HG02943 (cell line): ENCODE measurements at regions not wholly inside any gene's neighbourhood (a gene's known extent, or its start where the extent isn't known, plus 50 kb on each side); places are given as distances from the start of the nearest gene placed in this dataset.

Source experiments
- ATAC-seq: cut with Tn5 transposase; IDR thresholded peaks from one replicate; pipeline ENCODE4 v1.9.1; 2021; ENCODE audit warnings: mild to moderate bottlenecking, low read depth, moderate library complexity; ENCODE audit not compliant: unreplicated experiment

DNA sequence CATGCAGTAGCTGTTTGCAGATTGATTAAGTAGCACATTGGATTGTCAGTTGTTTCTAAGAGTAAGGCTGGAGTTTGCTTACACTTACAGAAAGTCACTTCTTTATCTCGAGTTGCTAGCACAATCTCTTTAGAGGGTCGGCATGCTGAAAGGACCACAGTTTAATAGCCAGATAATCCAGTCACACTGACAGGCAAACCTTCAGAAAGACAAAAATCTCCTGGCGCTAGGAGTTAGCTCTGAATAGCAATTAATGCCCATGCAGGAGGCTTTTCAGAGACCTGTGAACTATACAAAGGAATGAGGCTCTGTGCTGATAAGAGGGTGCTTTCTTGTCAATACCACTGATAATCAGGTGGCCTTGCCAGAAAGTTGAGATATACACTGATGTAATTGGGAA is 1043.0 kb downstream of the AACS start:
- no peak for ATAC-seq

DNA sequence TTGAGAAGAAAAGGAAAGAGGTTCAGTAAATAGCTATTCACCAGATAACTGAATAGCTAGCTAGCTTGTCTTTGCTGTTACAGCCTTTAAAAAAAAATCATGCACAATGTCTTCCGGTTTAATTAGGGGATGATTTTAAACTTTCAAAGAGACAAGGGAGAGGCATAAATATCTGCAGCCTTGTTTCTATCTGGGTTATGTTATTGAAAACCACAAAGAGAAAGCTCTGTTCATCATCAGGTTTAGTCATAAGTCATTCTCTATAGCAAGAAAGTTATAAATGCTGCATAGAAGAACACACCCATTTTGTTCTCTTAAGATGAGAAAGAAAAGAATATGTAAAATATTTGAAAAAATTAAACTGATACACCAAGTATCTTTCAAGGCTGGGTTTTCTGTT is 1046.9 kb downstream of the AACS start:
- ATAC-seq, result no peak

GRCh38 chr12:126112849-126113248 is 1047.6 kb downstream of the AACS start:
- no peak for ATAC-seq

- no peak for ATAC-seq
Measured at GRCh38 chr12:126114441-126114840, 1049.2 kb downstream of the AACS start.

GRCh38 chr12:126117502-126117901 is 1052.3 kb downstream of the AACS start:
- ATAC-seq, result no peak

DNA sequence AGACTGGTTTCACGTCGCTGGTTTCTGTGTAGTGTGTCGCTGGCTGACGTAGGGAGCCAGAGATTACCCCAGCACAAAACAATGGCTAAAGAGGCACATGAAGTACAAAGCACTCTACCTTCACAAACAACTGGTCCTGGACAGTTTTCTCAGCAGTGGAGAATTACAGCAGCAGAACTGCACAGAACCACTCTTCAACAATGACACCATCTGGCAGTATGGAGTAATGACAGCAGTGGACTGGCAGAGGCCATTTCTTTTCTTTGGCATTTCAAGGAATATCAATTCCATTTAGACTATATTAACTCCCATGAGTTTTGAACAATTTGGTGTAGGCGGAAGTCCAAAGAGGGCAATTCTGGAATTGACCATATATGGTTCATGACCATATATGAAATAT is 1074.1 kb downstream of the AACS start:
- ATAC-seq, result no peak

DNA sequence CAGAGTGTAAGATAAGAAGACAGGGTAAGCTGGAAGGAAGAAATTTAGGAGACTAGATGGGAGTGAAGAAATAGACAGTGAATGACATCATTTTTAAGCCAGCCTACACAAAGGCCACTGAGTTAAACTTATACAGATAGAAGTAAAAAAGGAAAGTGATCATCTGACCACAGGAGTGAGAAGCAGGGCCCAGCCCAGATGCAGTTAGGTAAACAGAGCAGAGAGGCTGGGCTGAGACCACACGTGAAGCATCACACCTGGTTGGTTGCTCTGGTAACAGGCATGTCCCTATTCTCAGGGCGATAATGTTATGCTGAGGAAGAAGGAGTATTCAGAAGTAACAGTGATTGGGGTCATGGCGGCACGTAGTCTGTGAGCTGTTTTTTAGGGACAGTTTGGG is 1079.4 kb downstream of the AACS start:
- ATAC-seq, result no peak

DNA sequence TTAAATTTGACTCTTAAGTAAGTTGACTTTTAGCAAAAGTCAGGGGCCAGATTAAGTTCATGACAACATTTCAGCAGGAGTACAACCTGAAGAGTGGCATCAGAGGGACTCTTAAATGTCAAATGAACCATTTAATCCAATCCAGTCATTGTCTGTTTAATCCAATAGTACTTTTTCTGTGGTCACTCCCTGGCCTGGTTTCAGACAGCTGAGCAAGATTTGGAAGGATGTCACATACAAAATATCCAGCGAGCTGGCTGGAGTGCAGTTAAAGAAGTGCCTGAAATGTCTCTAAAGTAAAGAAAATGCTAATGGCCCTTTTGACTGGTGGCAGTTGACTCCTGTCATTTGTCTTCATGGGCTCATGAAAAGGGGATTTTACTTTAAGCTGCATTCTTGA is 1082.1 kb downstream of the AACS start:
- no peak for ATAC-seq

GRCh38 chr12:126156806-126157574 is 1091.8 kb downstream of the AACS start:
- no peak for ATAC-seq

GRCh38 chr12:126157575-126157966 is 1092.3 kb downstream of the AACS start:
- ATAC-seq, result no peak

- no peak for ATAC-seq
Measured at GRCh38 chr12:126159139-126159538, 1093.9 kb downstream of the AACS start.

- no peak for ATAC-seq
Measured at GRCh38 chr12:126160912-126161311, 1095.7 kb downstream of the AACS start.

DNA sequence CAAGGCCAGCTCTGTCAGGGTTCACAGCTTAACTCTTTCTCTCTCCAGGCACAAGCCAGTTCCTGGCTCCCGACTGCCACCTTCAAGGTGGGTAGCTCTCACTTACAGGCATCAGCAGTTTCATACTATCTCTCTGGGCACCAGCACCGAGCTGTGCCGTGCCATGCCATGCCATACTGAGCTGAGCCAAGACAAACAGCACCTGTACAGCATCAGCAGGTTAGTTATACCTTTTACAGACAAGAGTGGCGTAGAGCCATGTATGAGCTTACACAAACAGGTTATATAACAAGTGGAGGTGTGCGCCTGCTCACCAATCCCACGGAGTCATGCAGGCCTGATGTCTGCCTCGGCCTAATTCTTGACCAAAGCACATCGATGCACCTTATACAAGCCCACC is 1098.7 kb downstream of the AACS start:
- ATAC-seq, result no peak

GRCh38 chr12:126171937-126172559 is 1106.8 kb downstream of the AACS start:
- no peak for ATAC-seq

DNA sequence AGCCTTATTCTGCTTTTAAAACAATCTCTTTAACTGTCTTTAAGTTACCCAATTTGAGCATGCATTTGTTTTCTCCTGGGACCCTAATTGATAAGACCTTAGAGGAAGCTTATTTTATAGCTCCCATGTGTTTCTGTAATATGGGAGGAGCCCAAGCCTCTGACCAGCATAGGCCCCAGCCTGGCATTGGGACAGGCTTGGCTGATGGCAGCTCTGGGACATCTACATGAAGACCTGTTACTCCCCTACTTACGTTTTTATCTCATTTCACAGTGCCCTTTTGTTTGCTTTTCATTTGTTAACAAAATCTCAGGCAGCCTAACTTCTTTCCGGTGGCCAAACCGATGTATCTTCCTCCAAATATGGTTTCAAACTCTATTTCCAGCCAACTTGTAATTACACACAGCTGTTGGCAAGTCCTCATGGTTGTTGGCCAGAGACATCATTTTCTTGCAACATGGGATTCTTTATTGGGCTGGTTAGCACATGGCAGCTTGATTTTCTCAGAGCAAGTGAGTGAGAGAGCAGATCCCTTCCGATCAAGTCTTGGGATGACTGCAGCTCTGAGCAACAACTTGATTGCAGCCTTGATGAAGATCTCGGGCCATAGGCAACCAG is 1117.5 kb downstream of the AACS start:
- no peak for ATAC-seq

DNA sequence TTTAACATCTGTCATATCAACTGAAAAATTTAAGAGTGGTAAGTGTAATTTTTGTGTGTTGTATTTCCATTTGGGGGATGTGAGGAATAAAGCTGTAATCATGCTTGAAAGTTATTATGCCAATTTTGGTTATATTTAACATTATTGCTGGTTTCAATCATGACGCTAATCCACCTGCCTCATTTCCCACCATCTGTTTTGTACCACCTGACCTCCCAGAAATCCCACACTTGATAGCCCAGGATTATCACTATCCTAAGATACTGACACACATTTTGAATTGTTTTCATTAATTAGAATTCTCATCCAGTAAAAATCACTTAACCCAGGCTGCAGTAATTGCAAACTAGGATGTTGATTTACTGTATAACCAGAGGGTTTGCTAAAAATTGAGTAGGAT is 1119.8 kb downstream of the AACS start:
- ATAC-seq, result no peak

DNA sequence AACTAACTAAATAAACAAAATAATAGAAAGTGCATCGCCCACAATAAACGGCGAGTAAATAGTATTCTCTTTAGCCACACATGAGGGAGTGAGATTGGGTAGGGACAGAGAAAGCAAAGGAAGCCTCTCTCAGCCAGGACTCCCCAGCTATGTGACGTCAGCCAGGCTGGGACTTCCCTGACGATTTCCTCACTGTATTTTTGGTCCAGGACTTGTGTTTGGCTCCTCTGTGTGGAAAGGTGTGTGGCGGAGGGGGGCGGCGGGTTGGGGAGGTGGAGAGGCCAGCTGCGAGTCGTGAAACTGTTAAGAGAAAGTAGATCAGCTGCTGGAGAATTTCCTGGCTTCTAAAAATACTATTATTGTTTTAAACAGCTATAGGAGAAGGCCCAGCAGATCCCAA is 1124.6 kb downstream of the AACS start:
- ATAC-seq, result no peak

DNA sequence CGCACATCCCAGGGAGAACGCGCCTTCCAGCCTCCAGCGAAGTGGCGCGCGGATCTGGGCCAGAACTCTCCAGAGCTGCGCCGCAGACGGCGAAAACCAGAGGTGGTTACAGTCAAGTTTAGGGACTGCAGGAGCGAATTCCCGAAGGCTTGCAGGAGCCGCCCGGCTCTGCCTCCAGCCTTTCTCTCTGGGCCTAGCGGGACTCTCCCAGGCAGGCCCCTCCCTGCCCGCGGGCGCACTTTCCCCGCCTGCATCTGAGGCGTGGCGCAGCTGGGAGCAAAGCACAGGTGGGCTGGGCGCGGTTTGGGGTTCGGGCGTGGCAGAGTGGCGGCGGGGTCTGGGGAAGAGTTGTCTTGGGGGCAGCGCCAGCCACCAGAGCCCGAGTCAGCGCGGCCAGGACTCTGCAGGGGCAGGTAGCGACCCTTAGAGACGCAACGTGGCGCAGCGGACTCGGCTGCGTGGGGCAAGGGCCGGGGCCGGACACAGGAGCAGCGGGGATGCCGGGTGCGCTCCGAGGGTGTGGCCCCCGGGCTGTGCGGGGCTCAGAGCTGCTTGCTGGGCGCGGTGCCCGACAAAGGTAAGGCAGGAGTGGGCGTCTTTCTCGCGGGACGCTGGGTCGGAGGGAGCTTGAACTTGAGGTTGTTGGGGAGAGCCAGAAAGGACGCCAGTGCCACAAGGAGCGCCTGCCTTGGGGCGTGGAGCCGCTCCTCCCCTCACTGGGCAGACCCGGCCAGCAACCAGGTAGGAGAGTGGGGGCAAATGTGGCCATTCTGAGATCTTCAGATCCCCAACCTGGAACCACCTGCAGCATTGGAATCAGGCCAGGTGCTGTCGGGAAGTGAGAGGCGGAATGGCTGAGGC is 1126.0 kb downstream of the AACS start:
- ATAC-seq, result no peak

- ATAC-seq, result no peak
Measured at GRCh38 chr12:126191949-126192348, 1126.7 kb downstream of the AACS start.

- ATAC-seq, result no peak
Measured at GRCh38 chr12:126193190-126193589, 1128.0 kb downstream of the AACS start.

- ATAC-seq, result no peak
Measured at GRCh38 chr12:126196263-126196662, 1131.0 kb downstream of the AACS start.
